H1 (cell line): ENCODE measurements at regions not wholly inside any gene's neighbourhood (a gene's known extent, or its start where the extent isn't known, plus 50 kb on each side); places are given as distances from the start of the nearest gene placed in this dataset.

Source experiments
- CBX5 ChIP-seq: fragments of 300-800, 300-1000 bp; sonication (generic); IDR thresholded peaks from 2 replicates; pipeline ENCODE4 v1.7.1; 2016; ENCODE audit warnings: antibody characterized with exemption, low read length, low read depth
- NANOG ChIP-seq: IDR thresholded peaks from 2 replicates; pipeline ENCODE4 v1.6.1; 2011; ENCODE audit warnings: low read length, low read depth, mild to moderate bottlenecking, inconsistent platforms; ENCODE audit not compliant: insufficient read depth, poor library complexity, severe bottlenecking
- NRF1 ChIP-seq: IDR thresholded peaks from 2 replicates; pipeline ENCODE4 v1.6.1; 2011; ENCODE audit warnings: mild to moderate bottlenecking, low read depth, low read length, improper control_type of control experiment
- POU5F1 ChIP-seq: IDR thresholded peaks from 2 replicates; pipeline ENCODE4 v1.6.1; 2011; ENCODE audit warnings: low read depth, mild to moderate bottlenecking, low read length, moderate library complexity
- TEAD4 ChIP-seq: IDR thresholded peaks from 2 replicates; pipeline ENCODE4 v1.6.1; 2012; ENCODE audit warnings: low read depth, low read length, inconsistent platforms, mixed read lengths

DNA sequence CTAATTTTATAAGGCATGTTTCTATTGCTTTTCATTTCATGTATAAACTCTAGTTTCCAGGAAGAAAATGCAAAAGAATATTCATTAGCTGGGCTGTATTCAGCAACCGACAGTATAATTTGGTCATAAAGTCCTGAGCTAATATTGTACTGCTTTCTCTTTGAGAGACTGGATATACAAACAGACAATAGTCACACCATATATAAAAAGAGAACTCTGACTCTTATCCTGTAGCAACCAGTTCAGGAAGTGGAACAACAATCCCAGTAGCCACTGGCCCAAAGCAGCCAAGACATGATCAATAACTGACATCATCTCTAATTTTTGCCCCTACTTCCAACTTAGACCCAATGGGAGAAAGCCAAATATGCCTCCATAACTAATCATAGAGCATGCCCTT is 160.8 kb downstream of the FSIP2 start (continued):
- TF ChIP-seq NANOG = no peak
- TF ChIP-seq CBX5 = no peak
- no peak for TF ChIP-seq POU5F1
- no peak for TF ChIP-seq TEAD4
- TF ChIP-seq NRF1 = no peak
